GM06990 (cell line): ENCODE measurements at regions not wholly inside any gene's neighbourhood (a gene's known extent, or its start where the extent isn't known, plus 50 kb on each side); places are given as distances from the start of the nearest gene placed in this dataset.

ENCODE experiments used
- DNase-seq: peaks from one replicate; pipeline ENCODE4 v3.0.0-alpha.2; 2011; ENCODE audit not compliant: insufficient read length; ENCODE audit errors: extremely low read depth
- H3K27me3 ChIP-seq: replicated peaks from 2 replicates; pipeline ENCODE4 v1.6.0; 2011; ENCODE audit warnings: low read length; ENCODE audit not compliant: control insufficient read depth, insufficient read depth
- H3K36me3 ChIP-seq: 2 replicates; pipeline ENCODE4 v1.5.1; 2011; ENCODE audit warnings: low read length; ENCODE audit not compliant: control insufficient read depth, insufficient read depth
- H3K4me3 ChIP-seq: replicated peaks from 2 replicates; pipeline ENCODE4 v1.5.1; 2011; ENCODE audit warnings: low read depth, mild to moderate bottlenecking, control low read depth, low read length
- TF ChIP-seq, protein P1 (sequence below): IDR thresholded peaks from 2 replicates; pipeline ENCODE4 v1.5.1; 2011; ENCODE audit warnings: low read length, control low read depth, mild to moderate bottlenecking, inconsistent platforms; ENCODE audit not compliant: insufficient read depth, poor library complexity, severe bottlenecking

DNA sequence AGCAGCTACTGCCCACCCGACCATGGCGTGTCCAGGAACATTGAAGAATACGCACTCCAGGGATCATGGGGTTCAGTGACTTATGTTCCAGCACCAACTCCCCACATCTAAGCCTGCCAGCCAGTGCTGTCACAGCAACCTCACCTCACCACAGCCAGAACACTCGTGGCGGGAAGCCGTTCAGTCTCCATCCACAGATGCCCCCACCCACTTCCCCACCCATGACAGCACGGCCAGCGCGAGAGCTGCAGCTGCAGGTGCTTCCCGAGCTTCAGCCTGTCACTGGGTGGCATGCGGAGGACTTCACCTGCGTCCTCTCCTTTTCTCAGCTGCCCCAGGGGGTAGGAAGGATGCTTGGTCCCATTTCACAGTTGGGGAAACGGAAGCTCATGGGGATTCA, 50.3 kb downstream of the RBFOX3 start:
- H3K27me3 ChIP-seq: no peaks in the 10 kb centered on the region; the same call in 1 of the 2 replicates
- no peak for DNase-seq
- TF ChIP-seq, protein P1, sequence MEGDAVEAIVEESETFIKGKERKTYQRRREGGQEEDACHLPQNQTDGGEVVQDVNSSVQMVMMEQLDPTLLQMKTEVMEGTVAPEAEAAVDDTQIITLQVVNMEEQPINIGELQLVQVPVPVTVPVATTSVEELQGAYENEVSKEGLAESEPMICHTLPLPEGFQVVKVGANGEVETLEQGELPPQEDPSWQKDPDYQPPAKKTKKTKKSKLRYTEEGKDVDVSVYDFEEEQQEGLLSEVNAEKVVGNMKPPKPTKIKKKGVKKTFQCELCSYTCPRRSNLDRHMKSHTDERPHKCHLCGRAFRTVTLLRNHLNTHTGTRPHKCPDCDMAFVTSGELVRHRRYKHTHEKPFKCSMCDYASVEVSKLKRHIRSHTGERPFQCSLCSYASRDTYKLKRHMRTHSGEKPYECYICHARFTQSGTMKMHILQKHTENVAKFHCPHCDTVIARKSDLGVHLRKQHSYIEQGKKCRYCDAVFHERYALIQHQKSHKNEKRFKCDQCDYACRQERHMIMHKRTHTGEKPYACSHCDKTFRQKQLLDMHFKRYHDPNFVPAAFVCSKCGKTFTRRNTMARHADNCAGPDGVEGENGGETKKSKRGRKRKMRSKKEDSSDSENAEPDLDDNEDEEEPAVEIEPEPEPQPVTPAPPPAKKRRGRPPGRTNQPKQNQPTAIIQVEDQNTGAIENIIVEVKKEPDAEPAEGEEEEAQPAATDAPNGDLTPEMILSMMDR: no peak
- H3K4me3 ChIP-seq: no peak overlapping the region
- H3K36me3 ChIP-seq: no peaks in the 10 kb centered on the region

- no peaks in the 10 kb centered on the region; the same call in 1 of the 2 replicates for H3K27me3 ChIP-seq
- no peak for DNase-seq
- no peak overlapping the region for H3K4me3 ChIP-seq
- H3K36me3 ChIP-seq: no peaks in the 10 kb centered on the region
- TF ChIP-seq, protein P1: no peak
Observed at GRCh38 chr17:79559111-79559887, 51.6 kb downstream of the RBFOX3 start.

- DNase-seq: no peak
- TF ChIP-seq, protein P1: no peak
- Histone ChIP-seq H3K4me3 (no peak overlapping the region), H3K27me3 (no peaks in the 10 kb centered on the region; the same call in 1 of the 2 replicates), H3K36me3 (no peaks in the 10 kb centered on the region)
Observed at GRCh38 chr17:79558091-79558900, 52.6 kb downstream of the RBFOX3 start.

DNA sequence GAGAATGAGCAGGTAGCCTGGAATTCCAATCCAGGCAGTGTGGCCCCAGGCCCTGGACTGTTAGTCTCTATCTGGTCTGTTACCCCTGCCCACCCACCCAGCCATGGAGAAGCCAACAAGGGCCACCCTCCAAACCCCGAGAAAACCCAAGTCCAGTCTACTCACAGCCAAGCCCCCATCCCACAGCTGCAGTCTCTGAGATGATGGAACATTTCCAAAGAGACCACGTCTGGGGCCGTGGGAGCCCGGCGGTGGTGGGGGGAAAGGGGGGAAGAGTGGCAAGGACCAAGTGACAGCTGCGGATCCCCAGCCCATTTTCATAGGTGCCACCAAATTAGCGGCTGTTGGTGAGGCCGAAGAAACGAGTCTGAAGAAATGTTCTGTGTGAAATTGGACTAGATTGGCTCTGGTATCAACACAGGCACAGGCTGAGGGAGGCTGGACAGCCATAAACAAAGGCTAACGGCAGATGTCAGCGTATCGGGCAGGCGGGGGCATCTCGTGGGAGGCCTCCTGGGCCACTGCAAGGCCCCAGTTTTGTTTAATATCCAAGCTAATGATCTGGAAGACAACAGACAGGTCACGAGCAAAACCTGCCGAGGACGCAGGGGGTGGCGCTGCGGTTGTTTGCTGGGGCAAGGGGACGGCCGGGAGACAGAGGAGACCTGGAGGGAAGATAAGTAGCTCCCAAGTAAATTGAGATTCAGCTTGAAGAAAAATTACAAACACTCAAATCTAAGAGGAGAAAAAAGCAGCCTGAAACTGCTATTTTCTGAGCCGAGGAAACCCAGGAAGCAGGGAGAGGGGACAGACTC, 53.4 kb downstream of the RBFOX3 start:
- DNase-seq: no peak
- no peak overlapping the region for H3K4me3 ChIP-seq
- no peaks in the 10 kb centered on the region for H3K36me3 ChIP-seq
- TF ChIP-seq, protein P1: no peak
- no peaks in the 10 kb centered on the region; the same call in 1 of the 2 replicates for H3K27me3 ChIP-seq

DNA sequence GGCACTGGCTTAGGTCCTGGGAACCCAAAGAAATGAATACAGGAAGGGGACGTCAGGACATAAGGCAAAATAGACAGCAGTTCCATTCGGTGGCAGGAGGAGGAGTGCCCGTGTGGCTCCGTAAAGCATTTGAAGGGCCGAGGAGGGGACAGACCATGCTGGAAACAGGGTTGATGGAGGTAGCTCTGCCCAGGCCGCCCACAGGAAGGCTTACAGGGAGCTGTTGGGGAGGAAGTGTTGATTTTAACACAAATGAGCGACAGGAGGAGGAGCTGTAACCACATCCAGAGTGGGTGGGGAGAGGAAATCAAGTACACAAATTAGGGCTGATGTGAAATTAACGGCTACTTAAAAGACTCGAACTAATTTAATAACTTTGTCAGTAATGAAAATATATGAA, 54.6 kb downstream of the RBFOX3 start:
- no peak for DNase-seq
- TF ChIP-seq, protein P1: no peak
- H3K36me3 ChIP-seq: no peaks in the 10 kb centered on the region
- no peak overlapping the region for H3K4me3 ChIP-seq
- no peaks in the 10 kb centered on the region; the same call in 1 of the 2 replicates for H3K27me3 ChIP-seq
